PC-3 (cell line): ENCODE measurements at regions not wholly inside any gene's neighbourhood (a gene's known extent, or its start where the extent isn't known, plus 50 kb on each side); places are given as distances from the start of the nearest gene placed in this dataset.

ENCODE experiments used
- ATAC-seq: fragments of 200-7000 bp; cut with Tn5 transposase; 2 replicates; pipeline ENCODE4 v1.9.1; 2020; ENCODE audit warnings: mild to moderate bottlenecking, moderate library complexity
- BruUV-seq: library from RNA; stranded (reverse); fragments of 400-500 nt; replicated peaks from 2 replicates; lab custom pipeline; 2021; lab: Mats Ljungman, UMichigan
- CTCF ChIA-PET: fragments of 300-600 bp; sonication (Branson Sonifier 250); formaldehyde crosslinking; loops from one replicate; lab custom pipeline; 2022; ENCODE audit warnings: antibody characterized with exemption; lab: Charles Lee
- POLR2A ChIA-PET: fragments of 300-600 bp; sonication (Branson Sonifier 250); formaldehyde crosslinking; loops from one replicate; lab custom pipeline; 2022; ENCODE audit warnings: antibody characterized with exemption; ENCODE audit not compliant: unreplicated experiment; lab: Charles Lee
- DNase-seq: peaks from one replicate; pipeline ENCODE4 v3.0.0-alpha.2; 2015
- H2AFZ ChIP-seq: fragments of 300-600 bp; sonication (generic); 2 replicates; pipeline ENCODE4 v1.6.0; 2016; ENCODE audit warnings: antibody characterized with exemption, low read length
- H3F3A ChIP-seq: fragments of 300-600 bp; sonication (generic); one replicate; pipeline ENCODE4 v1.6.0; 2017; ENCODE audit warnings: antibody characterized with exemption, low read length, control low read depth, mild to moderate bottlenecking; ENCODE audit not compliant: unreplicated experiment
- H3K27ac ChIP-seq: fragments of 300-600 bp; sonication (generic); 2 replicates; pipeline ENCODE4 v1.5.1; 2016; ENCODE audit warnings: mild to moderate bottlenecking, low read length
- H3K27me3 ChIP-seq: fragments of 300-600 bp; sonication (generic); 2 replicates; pipeline ENCODE4 v1.6.1; 2016; ENCODE audit warnings: low read length, mixed read lengths
- H3K36me3 ChIP-seq: fragments of 300-600 bp; sonication (generic); 2 replicates; pipeline ENCODE4 v1.6.1; 2016; ENCODE audit warnings: low read depth, mixed run types, low read length, mixed read lengths
- H3K4me1 ChIP-seq: fragments of 300-600 bp; sonication (generic); 2 replicates; pipeline ENCODE4 v1.5.1; 2016; ENCODE audit warnings: low read length; ENCODE audit not compliant: insufficient read depth
- H3K4me2 ChIP-seq: fragments of 300-600 bp; sonication (generic); 2 replicates; pipeline ENCODE4 v1.6.0; 2016; ENCODE audit warnings: low read length
- H3K4me3 ChIP-seq: fragments of 300-600 bp; sonication (generic); 2 replicates; pipeline ENCODE4 v1.5.1; 2016; ENCODE audit warnings: mild to moderate bottlenecking, low read length, mixed read lengths
- H3K79me2 ChIP-seq: fragments of 300-600 bp; sonication (generic); 2 replicates; pipeline ENCODE4 v1.6.1; 2017; ENCODE audit warnings: low read length, mixed read lengths
- H3K9ac ChIP-seq: fragments of 300-600 bp; sonication (generic); 2 replicates; pipeline ENCODE4 v1.6.0; 2016; ENCODE audit warnings: mild to moderate bottlenecking, low read length
- H3K9me2 ChIP-seq: fragments of 300-600 bp; sonication (generic); replicated peaks from 2 replicates; pipeline ENCODE4 v1.6.1; 2016; ENCODE audit warnings: mixed run types, low read length, mixed read lengths
- H3K9me3 ChIP-seq: fragments of 300-600 bp; sonication (generic); 2 replicates; pipeline ENCODE4 v1.6.1; 2016; ENCODE audit warnings: low read length, mixed read lengths
- H4K20me1 ChIP-seq: fragments of 300-600 bp; sonication (generic); 2 replicates; pipeline ENCODE4 v1.6.1; 2016; ENCODE audit warnings: low read length, mixed read lengths
- CTCF ChIP-seq: fragments of 300-600 bp; sonication (generic); conservative IDR thresholded peaks from 2 replicates; pipeline ENCODE4 v1.5.1; 2017; ENCODE audit warnings: antibody characterized with exemption, low read depth, mild to moderate bottlenecking, low read length
- EZH2 ChIP-seq: fragments of 300-600 bp; sonication (generic); IDR thresholded peaks from one replicate; pipeline ENCODE4 v1.6.1; 2017; ENCODE audit warnings: antibody characterized with exemption, mild to moderate bottlenecking, low read length; ENCODE audit not compliant: unreplicated experiment
- EZH2phosphoT487 ChIP-seq: fragments of 300-600 bp; sonication (generic); IDR thresholded peaks from 2 replicates; pipeline ENCODE4 v1.6.1; 2018; ENCODE audit warnings: mild to moderate bottlenecking, antibody characterized with exemption, low read length, borderline replicate concordance
- intact Hi-C: fragments of 100-400 bp; cut with micrococcal nuclease; formaldehyde crosslinking; loops from 2 replicates; pipeline ENCODE4 v1.9.0; 2023

DNA sequence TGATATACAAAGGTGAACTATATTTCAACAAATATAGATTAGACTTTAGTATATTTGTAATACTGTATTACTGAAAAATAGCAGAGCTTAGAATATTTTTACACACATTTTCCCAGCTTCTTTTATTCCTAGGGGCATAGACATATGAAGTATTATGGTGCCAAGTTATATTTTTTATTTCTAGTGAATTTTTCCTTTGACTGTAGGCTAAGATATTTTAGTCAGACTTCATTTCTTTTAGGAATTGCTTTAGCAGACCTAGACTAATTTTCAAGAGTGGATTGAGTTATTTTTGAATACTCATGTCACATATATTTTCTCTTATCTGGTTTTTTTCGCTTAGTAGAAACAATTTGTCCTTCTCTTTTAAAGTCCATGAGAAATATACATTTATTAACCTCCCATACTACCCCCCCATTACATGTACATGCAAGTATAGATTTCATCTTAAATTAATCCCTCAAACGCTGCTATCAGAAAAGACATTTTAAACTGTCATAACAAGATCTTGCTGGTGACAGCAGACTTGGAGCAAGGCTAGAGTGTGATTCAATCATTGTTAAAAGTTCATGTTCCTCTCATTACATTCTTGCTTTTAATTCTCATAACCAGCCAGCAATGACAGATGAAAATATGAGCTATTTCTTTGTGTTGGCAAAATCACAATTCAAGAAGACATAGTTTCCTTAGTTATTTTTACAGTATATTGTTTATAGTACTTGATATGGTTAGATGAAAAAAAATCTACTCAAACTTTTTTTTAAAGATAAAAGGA lies 456.1 kb downstream of the AEBP2 start:
- CTCF ChIA-PET = interaction anchor here (0.6 kb wide), 1 partner anchor 392 kb away, joined by 5 read pairs; no protein-coding TSS in a partner anchor
- no peaks in the 10 kb centered on the region for H3K79me2 ChIP-seq
- intact Hi-C loops = no loop called here
- no peaks in the 10 kb centered on the region for H3K27me3 ChIP-seq
- no peak overlapping the region for H3K9ac ChIP-seq
- POLR2A ChIA-PET = no interaction called here
- ATAC-seq = no peak
- BruUV-seq = no TSS peak
- H3K9me2 ChIP-seq = no peaks in the 10 kb centered on the region
- no peak overlapping the region for H3K4me3 ChIP-seq
- no peaks in the 10 kb centered on the region for H4K20me1 ChIP-seq
- H3F3A ChIP-seq = no peaks in the 10 kb centered on the region
- TF ChIP-seq EZH2phosphoT487 (no peak), EZH2 (no peak), CTCF (no peak)
- H3K4me2 ChIP-seq = no peak overlapping the region
- no peak overlapping the region for H2AFZ ChIP-seq
- H3K4me1 ChIP-seq = no peaks in the 10 kb centered on the region
- DNase-seq = no peak
- H3K9me3 ChIP-seq = no peaks in the 10 kb centered on the region
- no peaks in the 10 kb centered on the region for H3K36me3 ChIP-seq
- no peak overlapping the region for H3K27ac ChIP-seq

DNA sequence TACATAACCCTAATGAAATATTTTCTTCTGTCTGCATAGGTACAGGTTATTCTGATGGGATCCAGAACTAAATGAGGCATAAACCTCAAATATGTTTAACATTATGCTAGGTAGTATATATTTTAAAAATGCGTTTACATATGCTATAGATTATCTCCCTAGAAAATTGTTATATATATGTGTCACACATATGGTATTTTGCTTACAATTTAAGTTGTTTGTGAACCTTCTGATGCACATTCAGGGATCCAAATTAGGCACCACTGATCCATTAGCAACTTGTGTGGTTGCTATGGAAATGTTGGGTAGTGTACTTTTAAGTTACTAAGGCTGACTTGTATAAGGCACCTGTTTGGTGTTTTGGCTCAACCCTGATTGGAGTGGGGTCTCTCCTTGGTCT lies 456.7 kb downstream of the AEBP2 start:
- no peaks in the 10 kb centered on the region for H3K27me3 ChIP-seq
- intact Hi-C loops = no loop called here
- CTCF ChIA-PET = no interaction called here
- TF ChIP-seq EZH2phosphoT487 (no peak), EZH2 (no peak), CTCF (no peak)
- H3K27ac ChIP-seq = no peak overlapping the region
- no peaks in the 10 kb centered on the region for H4K20me1 ChIP-seq
- no peaks in the 10 kb centered on the region for H3K9me3 ChIP-seq
- no peak for ATAC-seq
- H3K9ac ChIP-seq = no peak overlapping the region
- no peaks in the 10 kb centered on the region for H3K36me3 ChIP-seq
- H3K4me2 ChIP-seq = no peak overlapping the region
- H3F3A ChIP-seq = no peaks in the 10 kb centered on the region
- no peaks in the 10 kb centered on the region for H3K9me2 ChIP-seq
- BruUV-seq = no TSS peak
- H3K4me3 ChIP-seq = no peak overlapping the region
- no peaks in the 10 kb centered on the region for H3K4me1 ChIP-seq
- H2AFZ ChIP-seq = no peak overlapping the region
- POLR2A ChIA-PET = no interaction called here
- H3K79me2 ChIP-seq = no peaks in the 10 kb centered on the region
- DNase-seq = no peak

DNA sequence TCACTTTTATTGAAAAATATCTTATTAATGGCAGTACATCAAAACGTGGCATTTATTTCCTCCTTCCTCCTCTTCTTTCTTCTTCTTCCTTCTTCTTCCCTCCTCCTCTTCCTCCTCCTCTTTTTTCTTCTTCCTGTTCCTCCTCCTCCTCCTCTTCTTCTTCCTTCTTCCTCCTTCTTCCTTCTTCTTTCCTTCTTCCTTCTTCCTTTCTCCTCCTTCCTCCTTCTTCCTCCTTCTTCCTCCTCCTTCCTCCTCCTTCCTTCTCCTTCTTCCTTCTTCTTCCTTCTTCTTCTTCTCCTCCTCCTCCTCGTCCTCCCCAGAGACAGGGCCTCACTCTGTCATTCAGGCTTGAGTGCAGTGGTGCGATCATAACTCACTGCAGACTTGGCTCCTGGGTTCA lies 457.2 kb downstream of the AEBP2 start:
- Histone ChIP-seq H3K4me1 (no peaks in the 10 kb centered on the region), H2AFZ (no peak overlapping the region), H3K9me2 (no peaks in the 10 kb centered on the region), H3K4me2 (no peak overlapping the region), H3K27me3 (no peaks in the 10 kb centered on the region), H3K9me3 (no peaks in the 10 kb centered on the region), H3F3A (no peaks in the 10 kb centered on the region), H3K79me2 (no peaks in the 10 kb centered on the region), H3K4me3 (no peak overlapping the region), H4K20me1 (no peaks in the 10 kb centered on the region), H3K27ac (no peak overlapping the region), H3K36me3 (no peaks in the 10 kb centered on the region), H3K9ac (no peak overlapping the region)
- ATAC-seq = no peak
- BruUV-seq = no TSS peak
- intact Hi-C loops = no loop called here
- TF ChIP-seq CTCF (no peak), EZH2 (no peak), EZH2phosphoT487 (no peak)
- ChIA-PET POLR2A (no interaction called here), CTCF (no interaction called here)
- no peak for DNase-seq
